WTC11 (cell line): ENCODE measurements at regions not wholly inside any gene's neighbourhood (a gene's known extent, or its start where the extent isn't known, plus 50 kb on each side); places are given as distances from the start of the nearest gene placed in this dataset.

Experiments
- ATAC-seq: fragments of 200-7000 bp; cut with Tn5 transposase; 2 replicates; pipeline ENCODE4 v1.10.0; 2021; ENCODE audit warnings: mild to moderate bottlenecking, moderate library complexity
- CTCF ChIA-PET: fragments of 300-600 bp; sonication (Branson Sonifier 250); formaldehyde crosslinking; loops from one replicate; lab custom pipeline; 2021; ENCODE audit warnings: antibody characterized with exemption; lab: Charles Lee
- POLR2A ChIA-PET: fragments of 350-600 bp; sonication (Branson Sonifier 250); formaldehyde crosslinking; loops from one replicate; lab custom pipeline; 2021; ENCODE audit warnings: antibody characterized with exemption; lab: Charles Lee
- DNase-seq: peaks from one replicate; pipeline ENCODE4 v3.0.0; 2021; ENCODE audit warnings: low spot score
- H3K27ac Mint-ChIP-seq: 2 replicates; pipeline ENCODE4 v1.8.0; 2021; ENCODE audit warnings: mixed read lengths
- H3K27me3 Mint-ChIP-seq: 2 replicates; pipeline ENCODE4 v1.8.0; 2021; ENCODE audit warnings: low read depth, mild to moderate bottlenecking, moderate library complexity, mixed read lengths
- H3K36me3 Mint-ChIP-seq: 2 replicates; pipeline ENCODE4 v1.8.0; 2021; ENCODE audit warnings: mixed read lengths
- H3K4me1 Mint-ChIP-seq: 2 replicates; pipeline ENCODE4 v1.8.0; 2022; ENCODE audit warnings: mixed read lengths
- H3K4me3 Mint-ChIP-seq: 2 replicates; pipeline ENCODE4 v1.8.0; 2021; ENCODE audit warnings: mild to moderate bottlenecking, moderate library complexity, mixed read lengths
- H3K9me3 Mint-ChIP-seq: 2 replicates; pipeline ENCODE4 v1.8.0; 2021; ENCODE audit warnings: mixed read lengths
- ERG ChIP-seq: fragments of 250-450 bp; sonication (Bioruptor Pico); IDR thresholded peaks from 2 replicates; pipeline ENCODE4 v1.8.0; 2021; ENCODE audit warnings: mild to moderate bottlenecking
- MAX ChIP-seq: sonication (generic); formaldehyde crosslinking; IDR thresholded peaks from 2 replicates; pipeline ENCODE4 v1.8.0; 2022; ENCODE audit warnings: mild to moderate bottlenecking, missing genetic modification reagents
- OVOL2 ChIP-seq: fragments of 250-450 bp; sonication (Bioruptor Pico); IDR thresholded peaks from 2 replicates; pipeline ENCODE4 v1.9.0; 2021; ENCODE audit warnings: mild to moderate bottlenecking, borderline replicate concordance
- SP1 ChIP-seq: sonication (generic); formaldehyde crosslinking; conservative IDR thresholded peaks from 2 replicates; pipeline ENCODE4 v1.8.1; 2022; ENCODE audit warnings: missing genetic modification reagents
- ZNF317 ChIP-seq: sonication (generic); formaldehyde crosslinking; IDR thresholded peaks from 2 replicates; pipeline ENCODE4 v1.8.1; 2023; ENCODE audit warnings: low read depth, mild to moderate bottlenecking, moderate library complexity, missing genetic modification reagents, borderline replicate concordance
- TF ChIP-seq, protein P1 (sequence below): sonication (generic); formaldehyde crosslinking; conservative IDR thresholded peaks from 2 replicates; pipeline ENCODE4 v1.8.1; 2022; ENCODE audit warnings: mild to moderate bottlenecking, missing genetic modification reagents
- TF ChIP-seq, protein P2 (sequence below): sonication (generic); formaldehyde crosslinking; IDR thresholded peaks from 2 replicates; pipeline ENCODE4 v1.8.0; 2022; ENCODE audit warnings: missing genetic modification reagents
- TF ChIP-seq, protein P3 (sequence below): sonication (generic); formaldehyde crosslinking; IDR thresholded peaks from 2 replicates; pipeline ENCODE4 v1.8.0; 2023; ENCODE audit warnings: missing genetic modification reagents, mild to moderate bottlenecking, borderline replicate concordance

DNA sequence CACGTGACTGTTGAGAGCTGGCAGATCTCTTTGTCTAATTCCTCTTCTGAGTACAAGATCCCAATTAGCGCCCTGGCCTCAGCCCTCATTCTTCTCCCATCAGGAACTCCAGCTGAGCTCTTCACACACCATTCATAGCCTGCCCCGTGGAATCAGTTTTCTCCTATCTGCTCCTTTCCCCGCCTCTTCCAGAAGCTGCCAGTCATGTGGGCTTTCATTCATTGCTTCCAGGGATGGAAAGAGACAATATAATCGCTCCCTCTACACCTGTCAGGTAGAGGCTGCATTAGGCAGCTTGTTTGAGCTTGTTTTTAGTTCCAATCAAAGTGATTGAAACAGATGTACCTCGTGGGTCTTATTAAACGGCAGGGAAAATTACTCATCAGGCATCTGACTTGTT, 515.8 kb downstream of the TYW1 start (continued):
- no peak for TF ChIP-seq SP1 (CRISPR knock-in tag)
- TF ChIP-seq, all 79 proteins: peak for 0

DNA sequence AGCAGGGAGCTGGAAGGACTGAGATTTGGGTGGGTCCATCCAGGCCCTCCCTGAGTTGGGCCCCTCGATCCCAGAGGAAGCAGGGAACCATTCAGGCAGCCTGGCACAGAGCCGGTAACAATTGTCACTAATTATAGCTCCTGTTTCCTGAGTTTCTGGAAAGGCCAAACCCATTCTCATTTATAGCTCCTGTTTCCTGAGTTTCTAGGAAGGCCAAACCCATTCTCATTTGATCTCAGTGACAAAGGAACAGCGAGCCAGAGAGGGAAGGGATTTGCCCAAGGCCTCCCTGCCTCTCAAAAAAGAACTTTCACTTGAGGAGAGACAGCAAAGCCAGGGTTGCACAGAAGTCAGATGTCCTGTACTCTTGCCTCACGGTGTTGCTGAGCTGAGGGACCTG, 521.9 kb downstream of the TYW1 start:
- Mint-ChIP-seq H3K27me3 (peaks cover 9% of the 10 kb centered on the region), H3K4me3 (no peak overlapping the region), H3K27ac (no peak overlapping the region; the same call in 1 of the 2 replicates), H3K36me3 (peaks cover 45% of the 10 kb centered on the region), H3K9me3 (peaks cover 43% of the 10 kb centered on the region)
- no peak for DNase-seq
- no peak for ATAC-seq
- ChIA-PET CTCF (no interaction called here), POLR2A (no interaction called here)
- no peak for TF ChIP-seq OVOL2 (CRISPR knock-in tag)
- TF ChIP-seq, all 79 proteins: peak for 0
- H3K4me1 Mint-ChIP-seq = peaks cover 21% of the 10 kb centered on the region

DNA sequence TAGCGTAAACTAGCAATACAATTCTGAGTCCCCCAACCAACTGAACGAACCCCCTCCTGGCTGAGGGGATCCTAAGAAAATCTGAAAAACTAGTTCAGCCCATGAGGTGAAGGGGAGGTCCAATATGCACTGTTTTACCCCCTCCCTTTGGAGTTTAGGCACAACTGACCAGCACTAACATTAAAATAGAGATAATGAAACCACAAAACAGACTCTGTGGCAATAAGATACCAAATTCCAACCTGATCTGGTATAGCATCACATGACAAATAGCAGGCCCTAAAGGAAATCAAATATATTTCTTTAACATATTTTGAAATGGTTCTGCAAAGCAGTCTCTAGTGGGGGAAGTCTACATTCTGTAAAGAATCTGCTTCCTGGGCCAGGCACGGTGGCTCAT, 522.5 kb downstream of the TYW1 start:
- TF ChIP-seq, protein P1, sequence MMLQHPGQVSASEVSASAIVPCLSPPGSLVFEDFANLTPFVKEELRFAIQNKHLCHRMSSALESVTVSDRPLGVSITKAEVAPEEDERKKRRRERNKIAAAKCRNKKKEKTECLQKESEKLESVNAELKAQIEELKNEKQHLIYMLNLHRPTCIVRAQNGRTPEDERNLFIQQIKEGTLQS = no peak
- H3K27me3 Mint-ChIP-seq = peaks cover 9% of the 10 kb centered on the region
- ChIA-PET CTCF (no interaction called here), POLR2A (interaction anchor here (0.6 kb wide), 1 partner anchor 147 kb away, joined by 3 read pairs; no protein-coding TSS in a partner anchor)
- peaks cover 21% of the 10 kb centered on the region for H3K4me1 Mint-ChIP-seq
- H3K27ac Mint-ChIP-seq = no peak overlapping the region
- H3K4me3 Mint-ChIP-seq = no peak overlapping the region
- peaks cover 49% of the 10 kb centered on the region for H3K9me3 Mint-ChIP-seq
- DNase-seq (no peak), ATAC-seq (no peak)
- peaks cover 51% of the 10 kb centered on the region for H3K36me3 Mint-ChIP-seq

DNA sequence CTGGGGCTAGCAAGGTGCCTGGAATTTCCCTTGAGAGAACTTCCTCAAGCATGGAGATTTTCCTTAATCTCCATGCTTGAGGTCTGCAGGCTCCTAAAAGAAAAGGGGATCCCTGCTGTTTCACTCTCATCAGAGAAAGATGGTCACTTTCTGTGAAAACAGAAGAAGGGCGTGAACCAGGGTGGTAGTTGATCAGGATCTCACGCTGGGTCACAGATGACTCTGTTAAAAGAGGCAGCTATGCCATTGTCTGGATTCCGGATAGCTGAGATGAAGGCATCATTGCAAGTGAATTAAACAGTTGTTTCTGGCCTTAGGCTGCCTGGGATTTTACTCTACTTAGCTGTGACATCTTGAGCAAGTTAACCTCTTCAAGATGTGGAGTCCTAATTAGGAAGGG, 525.9 kb downstream of the TYW1 start:
- Mint-ChIP-seq H3K9me3 (peaks cover 59% of the 10 kb centered on the region), H3K27me3 (peaks cover 31% of the 10 kb centered on the region), H3K4me1 (peaks cover 47% of the 10 kb centered on the region), H3K36me3 (peaks cover 66% of the 10 kb centered on the region), H3K4me3 (no peak overlapping the region), H3K27ac (no peak overlapping the region)
- DNase-seq (no peak), ATAC-seq (peak; percentile 32)
- ChIA-PET POLR2A (no interaction called here), CTCF (interaction anchor here (1.5 kb wide), 1 partner anchor 103 kb away, joined by 3 read pairs; no protein-coding TSS in a partner anchor)
- TF ChIP-seq MAX (CRISPR knock-in tag) (no peak), ZNF317 (CRISPR knock-in tag) (no peak)
- TF ChIP-seq, protein P2, sequence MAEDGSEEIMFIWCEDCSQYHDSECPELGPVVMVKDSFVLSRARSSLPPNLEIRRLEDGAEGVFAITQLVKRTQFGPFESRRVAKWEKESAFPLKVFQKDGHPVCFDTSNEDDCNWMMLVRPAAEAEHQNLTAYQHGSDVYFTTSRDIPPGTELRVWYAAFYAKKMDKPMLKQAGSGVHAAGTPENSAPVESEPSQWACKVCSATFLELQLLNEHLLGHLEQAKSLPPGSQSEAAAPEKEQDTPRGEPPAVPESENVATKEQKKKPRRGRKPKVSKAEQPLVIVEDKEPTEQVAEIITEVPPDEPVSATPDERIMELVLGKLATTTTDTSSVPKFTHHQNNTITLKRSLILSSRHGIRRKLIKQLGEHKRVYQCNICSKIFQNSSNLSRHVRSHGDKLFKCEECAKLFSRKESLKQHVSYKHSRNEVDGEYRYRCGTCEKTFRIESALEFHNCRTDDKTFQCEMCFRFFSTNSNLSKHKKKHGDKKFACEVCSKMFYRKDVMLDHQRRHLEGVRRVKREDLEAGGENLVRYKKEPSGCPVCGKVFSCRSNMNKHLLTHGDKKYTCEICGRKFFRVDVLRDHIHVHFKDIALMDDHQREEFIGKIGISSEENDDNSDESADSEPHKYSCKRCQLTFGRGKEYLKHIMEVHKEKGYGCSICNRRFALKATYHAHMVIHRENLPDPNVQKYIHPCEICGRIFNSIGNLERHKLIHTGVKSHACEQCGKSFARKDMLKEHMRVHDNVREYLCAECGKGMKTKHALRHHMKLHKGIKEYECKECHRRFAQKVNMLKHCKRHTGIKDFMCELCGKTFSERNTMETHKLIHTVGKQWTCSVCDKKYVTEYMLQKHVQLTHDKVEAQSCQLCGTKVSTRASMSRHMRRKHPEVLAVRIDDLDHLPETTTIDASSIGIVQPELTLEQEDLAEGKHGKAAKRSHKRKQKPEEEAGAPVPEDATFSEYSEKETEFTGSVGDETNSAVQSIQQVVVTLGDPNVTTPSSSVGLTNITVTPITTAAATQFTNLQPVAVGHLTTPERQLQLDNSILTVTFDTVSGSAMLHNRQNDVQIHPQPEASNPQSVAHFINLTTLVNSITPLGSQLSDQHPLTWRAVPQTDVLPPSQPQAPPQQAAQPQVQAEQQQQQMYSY (CRISPR knock-in tag) = no peak
- TF ChIP-seq, protein P3, sequence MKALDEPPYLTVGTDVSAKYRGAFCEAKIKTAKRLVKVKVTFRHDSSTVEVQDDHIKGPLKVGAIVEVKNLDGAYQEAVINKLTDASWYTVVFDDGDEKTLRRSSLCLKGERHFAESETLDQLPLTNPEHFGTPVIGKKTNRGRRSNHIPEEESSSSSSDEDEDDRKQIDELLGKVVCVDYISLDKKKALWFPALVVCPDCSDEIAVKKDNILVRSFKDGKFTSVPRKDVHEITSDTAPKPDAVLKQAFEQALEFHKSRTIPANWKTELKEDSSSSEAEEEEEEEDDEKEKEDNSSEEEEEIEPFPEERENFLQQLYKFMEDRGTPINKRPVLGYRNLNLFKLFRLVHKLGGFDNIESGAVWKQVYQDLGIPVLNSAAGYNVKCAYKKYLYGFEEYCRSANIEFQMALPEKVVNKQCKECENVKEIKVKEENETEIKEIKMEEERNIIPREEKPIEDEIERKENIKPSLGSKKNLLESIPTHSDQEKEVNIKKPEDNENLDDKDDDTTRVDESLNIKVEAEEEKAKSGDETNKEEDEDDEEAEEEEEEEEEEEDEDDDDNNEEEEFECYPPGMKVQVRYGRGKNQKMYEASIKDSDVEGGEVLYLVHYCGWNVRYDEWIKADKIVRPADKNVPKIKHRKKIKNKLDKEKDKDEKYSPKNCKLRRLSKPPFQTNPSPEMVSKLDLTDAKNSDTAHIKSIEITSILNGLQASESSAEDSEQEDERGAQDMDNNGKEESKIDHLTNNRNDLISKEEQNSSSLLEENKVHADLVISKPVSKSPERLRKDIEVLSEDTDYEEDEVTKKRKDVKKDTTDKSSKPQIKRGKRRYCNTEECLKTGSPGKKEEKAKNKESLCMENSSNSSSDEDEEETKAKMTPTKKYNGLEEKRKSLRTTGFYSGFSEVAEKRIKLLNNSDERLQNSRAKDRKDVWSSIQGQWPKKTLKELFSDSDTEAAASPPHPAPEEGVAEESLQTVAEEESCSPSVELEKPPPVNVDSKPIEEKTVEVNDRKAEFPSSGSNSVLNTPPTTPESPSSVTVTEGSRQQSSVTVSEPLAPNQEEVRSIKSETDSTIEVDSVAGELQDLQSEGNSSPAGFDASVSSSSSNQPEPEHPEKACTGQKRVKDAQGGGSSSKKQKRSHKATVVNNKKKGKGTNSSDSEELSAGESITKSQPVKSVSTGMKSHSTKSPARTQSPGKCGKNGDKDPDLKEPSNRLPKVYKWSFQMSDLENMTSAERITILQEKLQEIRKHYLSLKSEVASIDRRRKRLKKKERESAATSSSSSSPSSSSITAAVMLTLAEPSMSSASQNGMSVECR (CRISPR knock-in tag) = no peak

DNA sequence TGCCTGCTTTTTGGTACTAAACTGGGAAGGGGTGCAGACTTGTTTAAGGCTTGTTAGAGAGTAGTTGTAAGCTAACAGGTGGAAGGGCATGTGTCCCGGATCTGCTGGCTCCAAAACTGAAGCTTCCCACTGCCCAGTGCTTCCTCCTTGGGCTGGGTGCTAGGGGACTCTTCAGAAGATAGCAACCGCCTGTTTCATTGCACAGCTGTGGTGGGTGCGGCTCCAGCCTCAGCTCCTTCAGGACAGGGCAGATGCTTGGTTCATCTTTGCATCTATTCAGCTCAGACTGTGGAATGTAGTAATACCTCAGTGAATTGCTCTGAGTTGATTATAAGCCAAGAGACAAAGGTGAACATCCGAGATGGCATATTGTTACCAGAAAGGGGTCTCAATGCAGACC, 527.1 kb downstream of the TYW1 start:
- TF ChIP-seq, protein P3 (CRISPR knock-in tag) = no peak
- TF ChIP-seq ERG (CRISPR knock-in tag) = no peak
- TF ChIP-seq, all 79 proteins: peak for 0
- H3K36me3 Mint-ChIP-seq = peaks cover 66% of the 10 kb centered on the region
- peaks cover 43% of the 10 kb centered on the region for H3K27me3 Mint-ChIP-seq
- no peak for DNase-seq
- H3K27ac Mint-ChIP-seq = no peak overlapping the region
- no peak for ATAC-seq
- CTCF ChIA-PET = interaction anchor here (1.5 kb wide), 1 partner anchor 102 kb away, joined by 3 read pairs; no protein-coding TSS in a partner anchor
- H3K4me1 Mint-ChIP-seq = peaks cover 38% of the 10 kb centered on the region
- H3K4me3 Mint-ChIP-seq = no peak overlapping the region
- H3K9me3 Mint-ChIP-seq = peaks cover 68% of the 10 kb centered on the region
- POLR2A ChIA-PET = interaction anchor here (0.6 kb wide), 1 partner anchor 27 kb away, joined by 3 read pairs; no protein-coding TSS in a partner anchor
